Activated naive CD4-positive, alpha-beta T cell treated with anti-CD3 and anti-CD28 coated beads, Interleukin-2, amount 50 U/mL, for 72 hours (primary cell): ENCODE measurements at regions not wholly inside any gene's neighbourhood (a gene's known extent, or its start where the extent isn't known, plus 50 kb on each side); places are given as distances from the start of the nearest gene placed in this dataset.

Source experiments
- ATAC-seq, 2 donors: fragments of 150-1000 bp; cut with Tn5 transposase; 2 replicates each; pipeline ENCODE4 v1.10.0; 2021; ENCODE audit warnings: mild to moderate bottlenecking in 2 of 2, moderate library complexity in 2 of 2
- DNase-seq, 2 donors: peaks; one replicate each; pipeline ENCODE4 v3.0.0; 2021 to 2022; ENCODE audit warnings: low spot score in 2 of 2
- H3K27ac Mint-ChIP-seq, 2 donors: one replicate each; pipeline ENCODE4 v1.8.0; 2022; ENCODE audit warnings: mild to moderate bottlenecking in 2 of 2, mixed read lengths in 2 of 2
- H3K36me3 Mint-ChIP-seq, 2 donors: one replicate each; pipeline ENCODE4 v1.8.0; 2022; ENCODE audit warnings: mixed read lengths in 2 of 2
- H3K9me3 Mint-ChIP-seq, 2 donors: one replicate each; pipeline ENCODE4 v1.8.0; 2022; ENCODE audit warnings: mixed read lengths in 2 of 2

- Mint-ChIP-seq H3K9me3 (peaks cover 0 to 6% of the 10 kb centered on the region in 2 donors), H3K27ac (no peak overlapping the region), H3K36me3 (no peaks in the 10 kb centered on the region)
- DNase-seq (peak in 1 of 2 donors; percentile 11), ATAC-seq (peak; percentile 53 to 73)
Measured at GRCh38 chr15:69848551-69849231, 249.0 kb downstream of the TLE3 start.

GRCh38 chr15:69849232-69849610, 248.5 kb downstream of the TLE3 start:
- no peak for ATAC-seq
- H3K36me3 Mint-ChIP-seq, result no peaks in the 10 kb centered on the region
- no peak for DNase-seq
- H3K9me3 Mint-ChIP-seq, result peaks cover 0 to 6% of the 10 kb centered on the region in 2 donors
- no peak overlapping the region for H3K27ac Mint-ChIP-seq

GRCh38 chr15:69852482-69852881, 245.2 kb downstream of the TLE3 start:
- Mint-ChIP-seq H3K36me3 (no peaks in the 10 kb centered on the region), H3K27ac (peak overlapping the region in 1 of 2 donors; percentile 29), H3K9me3 (peaks cover 0 to 6% of the 10 kb centered on the region in 2 donors)
- DNase-seq (no peak), ATAC-seq (no peak)

- H3K27ac Mint-ChIP-seq, result peak overlapping the region; percentile 9 to 29
- no peak for ATAC-seq
- peaks cover 0 to 6% of the 10 kb centered on the region in 2 donors for H3K9me3 Mint-ChIP-seq
- no peak for DNase-seq
- no peaks in the 10 kb centered on the region for H3K36me3 Mint-ChIP-seq
Measured at GRCh38 chr15:69852916-69853315, 244.8 kb downstream of the TLE3 start.

GRCh38 chr15:69853544-69853951, 244.2 kb downstream of the TLE3 start:
- H3K27ac Mint-ChIP-seq, result peak overlapping the region in 1 of 2 donors; percentile 9
- no peak for DNase-seq
- ATAC-seq, result no peak
- H3K9me3 Mint-ChIP-seq, result peaks cover 0 to 6% of the 10 kb centered on the region in 2 donors
- no peaks in the 10 kb centered on the region for H3K36me3 Mint-ChIP-seq

- DNase-seq (no peak), ATAC-seq (no peak)
- peaks cover 0 to 2% of the 10 kb centered on the region in 2 donors for H3K9me3 Mint-ChIP-seq
- H3K27ac Mint-ChIP-seq, result no peak overlapping the region
- H3K36me3 Mint-ChIP-seq, result no peaks in the 10 kb centered on the region
Measured at GRCh38 chr15:69854001-69854400, 243.7 kb downstream of the TLE3 start.

GRCh38 chr15:69854521-69855181, 243.1 kb downstream of the TLE3 start:
- DNase-seq, result no peak
- H3K27ac Mint-ChIP-seq, result peak overlapping the region in 1 of 2 donors; percentile 29

GRCh38 chr15:69855258-69856000, 242.3 kb downstream of the TLE3 start:
- peak overlapping the region in 1 of 2 donors; percentile 29 for H3K27ac Mint-ChIP-seq

More at GRCh38 chr15:69854521-69855181, 243.1 kb downstream of the TLE3 start:
- H3K9me3 Mint-ChIP-seq, result no peaks in the 10 kb centered on the region
- H3K36me3 Mint-ChIP-seq, result no peaks in the 10 kb centered on the region
- ATAC-seq, result no peak

GRCh38 chr15:69857250-69857649, 240.5 kb downstream of the TLE3 start:
- no peak overlapping the region for H3K27ac Mint-ChIP-seq
- H3K9me3 Mint-ChIP-seq, result no peaks in the 10 kb centered on the region
- no peak for DNase-seq
- no peak for ATAC-seq
- no peaks in the 10 kb centered on the region for H3K36me3 Mint-ChIP-seq

More at GRCh38 chr15:69855258-69856000, 242.3 kb downstream of the TLE3 start:
- H3K36me3 Mint-ChIP-seq, result no peaks in the 10 kb centered on the region
- DNase-seq (no peak), ATAC-seq (no peak)
- H3K9me3 Mint-ChIP-seq, result no peaks in the 10 kb centered on the region

GRCh38 chr15:69857686-69858391, 239.9 kb downstream of the TLE3 start:
- peak in 1 of 2 donors; percentile 6 for DNase-seq
- Mint-ChIP-seq H3K9me3 (no peaks in the 10 kb centered on the region), H3K36me3 (no peaks in the 10 kb centered on the region), H3K27ac (peak overlapping the region; percentile 4 to 98)
- ATAC-seq, result no peak

GRCh38 chr15:69858456-69858855, 239.3 kb downstream of the TLE3 start:
- H3K27ac Mint-ChIP-seq, result no peak overlapping the region
- H3K36me3 Mint-ChIP-seq, result no peaks in the 10 kb centered on the region
- DNase-seq (no peak), ATAC-seq (no peak)
- no peaks in the 10 kb centered on the region for H3K9me3 Mint-ChIP-seq

- H3K27ac Mint-ChIP-seq, result no peak overlapping the region
Measured at GRCh38 chr15:69859866-69860265, 237.9 kb downstream of the TLE3 start.

GRCh38 chr15:69860321-69860720, 237.4 kb downstream of the TLE3 start:
- ATAC-seq (no peak), DNase-seq (no peak)
- Mint-ChIP-seq H3K27ac (no peak overlapping the region), H3K9me3 (no peaks in the 10 kb centered on the region), H3K36me3 (peaks cover 0 to 5% of the 10 kb centered on the region in 2 donors)

More at GRCh38 chr15:69859866-69860265, 237.9 kb downstream of the TLE3 start:
- DNase-seq, result no peak
- H3K36me3 Mint-ChIP-seq, result peaks cover 0 to 5% of the 10 kb centered on the region in 2 donors
- no peak for ATAC-seq
- H3K9me3 Mint-ChIP-seq, result no peaks in the 10 kb centered on the region

- peak overlapping the region in 1 of 2 donors; percentile 50 for H3K27ac Mint-ChIP-seq
- peaks cover 0 to 5% of the 10 kb centered on the region in 2 donors for H3K36me3 Mint-ChIP-seq
- no peak for DNase-seq
- H3K9me3 Mint-ChIP-seq, result no peaks in the 10 kb centered on the region
- no peak for ATAC-seq
Measured at GRCh38 chr15:69860921-69861320, 236.8 kb downstream of the TLE3 start.

- peaks cover 0 to 5% of the 10 kb centered on the region in 2 donors for H3K36me3 Mint-ChIP-seq
- H3K27ac Mint-ChIP-seq, result no peak overlapping the region
- ATAC-seq (no peak), DNase-seq (no peak)
- no peaks in the 10 kb centered on the region for H3K9me3 Mint-ChIP-seq
Measured at GRCh38 chr15:69861331-69862171, 236.2 kb downstream of the TLE3 start.

GRCh38 chr15:69862540-69862939, 235.2 kb downstream of the TLE3 start:
- H3K36me3 Mint-ChIP-seq, result peaks cover 0 to 5% of the 10 kb centered on the region in 2 donors
- no peak for DNase-seq
- peaks cover 0 to 6% of the 10 kb centered on the region in 2 donors for H3K9me3 Mint-ChIP-seq
- ATAC-seq, result no peak
- H3K27ac Mint-ChIP-seq, result no peak overlapping the region
